ENCODE measurements at regions not wholly inside any gene's neighbourhood (a gene's known extent, or its start where the extent isn't known, plus 50 kb on each side); places are given as distances from the start of the nearest gene placed in this dataset.

- intact Hi-C loops (cut with micrococcal nuclease; ENCODE audit: unreplicated experiment) (no loop called here), in situ Hi-C loops (cut with HindIII; ENCODE audit: low pct_unique_long_range_greater_than_20kb, low sequenced_read_pairs) (no loop called here)
- BruUV-seq (replicated peaks): no TSS peak
- TF ChIP-seq CTCF (IDR thresholded peaks at IDR 0.05): no peak
- no peak for TF ChIP-seq POLR2AphosphoS5 (IDR thresholded peaks at IDR 0.05; ENCODE audit: low read depth, low read length)
- TF ChIP-seq SIN3A (IDR thresholded peaks at IDR 0.05; ENCODE audit: borderline replicate concordance, insufficient read depth, low read depth, low read length): no peak
- no peak for TF ChIP-seq REST (IDR thresholded peaks at IDR 0.05; ENCODE audit: insufficient read depth in 1 of 2, low read depth in 2 of 2, low read length in 1 of 2)
- TF ChIP-seq TCF7L2 (IDR thresholded peaks at IDR 0.05; ENCODE audit: low read depth, low read length): no peak
- Histone ChIP-seq H3K4me3 (ENCODE audit: low read depth in 2 of 2, low read length in 2 of 2) (no peak overlapping the region), H3K4me1 (ENCODE audit: control insufficient read depth, insufficient read depth, low read length) (no peaks in the 10 kb centered on the region), H3K27ac (ENCODE audit: low read length) (no peak overlapping the region), H3K27me3 (ENCODE audit: control insufficient read depth, insufficient read depth, low read length) (no peaks in the 10 kb centered on the region; the same call in 1 of the 2 replicates), H3K9me3 (ENCODE audit: control insufficient read depth, insufficient read depth, low read depth, low read length) (no peaks in the 10 kb centered on the region), H3K36me3 (ENCODE audit: control insufficient read depth, insufficient read depth, low read length) (no peaks in the 10 kb centered on the region)
- POLR2A ChIA-PET: no interaction called here
- DNase-seq (ENCODE audit: low read depth, low spot score): no peak
- CTCF ChIA-PET: no interaction called here
- no peak for ATAC-seq
Measured at GRCh38 chr3:132781922-132782321, 59.7 kb upstream of the NPHP3 start.

- Histone ChIP-seq H3K9me3 (ENCODE audit: control insufficient read depth, insufficient read depth, low read depth, low read length) (no peaks in the 10 kb centered on the region), H3K36me3 (ENCODE audit: control insufficient read depth, insufficient read depth, low read length) (no peaks in the 10 kb centered on the region), H3K27me3 (ENCODE audit: control insufficient read depth, insufficient read depth, low read length) (no peaks in the 10 kb centered on the region; the same call in 1 of the 2 replicates), H3K27ac (ENCODE audit: low read length) (no peak overlapping the region), H3K4me1 (ENCODE audit: control insufficient read depth, insufficient read depth, low read length) (no peaks in the 10 kb centered on the region), H3K4me3 (ENCODE audit: low read depth in 2 of 2, low read length in 2 of 2) (no peak overlapping the region)
- DNase-seq (ENCODE audit: low read depth, low spot score) (no peak), ATAC-seq (no peak)
- intact Hi-C loops (cut with micrococcal nuclease; ENCODE audit: unreplicated experiment): no loop called here
- ChIA-PET CTCF (no interaction called here), POLR2A (no interaction called here)
- in situ Hi-C loops (cut with HindIII; ENCODE audit: low pct_unique_long_range_greater_than_20kb, low sequenced_read_pairs): no loop called here
- TF ChIP-seq TCF7L2 (IDR thresholded peaks at IDR 0.05; ENCODE audit: low read depth, low read length) (no peak), CTCF (IDR thresholded peaks at IDR 0.05) (no peak), POLR2AphosphoS5 (IDR thresholded peaks at IDR 0.05; ENCODE audit: low read depth, low read length) (no peak), SIN3A (IDR thresholded peaks at IDR 0.05; ENCODE audit: borderline replicate concordance, insufficient read depth, low read depth, low read length) (no peak), REST (IDR thresholded peaks at IDR 0.05; ENCODE audit: insufficient read depth in 1 of 2, low read depth in 2 of 2, low read length in 1 of 2) (no peak)
- BruUV-seq (replicated peaks): no TSS peak
Measured at GRCh38 chr3:132777171-132777570, 55.0 kb upstream of the NPHP3 start.

Data from Panc1 (cell line).